ENCODE measurements at regions not wholly inside any gene's neighbourhood (a gene's known extent, or its start where the extent isn't known, plus 50 kb on each side); places are given as distances from the start of the nearest gene placed in this dataset.

- TF ChIP-seq CTCF (IDR thresholded peaks at IDR 0.05) (no peak), POLR2A (IDR thresholded peaks at IDR 0.05) (no peak), EP300 (IDR thresholded peaks at IDR 0.05) (no peak), POLR2AphosphoS5 (IDR thresholded peaks at IDR 0.05) (no peak)
These were observed 509.0 kb downstream of the OLFM4 start for GRCh38 chr13:53537586-53537985.

Measured in upper lobe of left lung (tissue), 4 donors.